Keratinocyte (primary cell): ENCODE measurements at regions not wholly inside any gene's neighbourhood (a gene's known extent, or its start where the extent isn't known, plus 50 kb on each side); places are given as distances from the start of the nearest gene placed in this dataset.

Experiments
- DNase-seq: peaks from one replicate; pipeline ENCODE4 v3.0.0-alpha.2; 2011; ENCODE audit warnings: low read depth, missing footprints, low spot score
- FAIRE-seq: peaks from 2 replicates; lab custom pipeline; 2011; peaks lifted over from hg19 to GRCh38; lab: Jason Lieb, UNC
- H2AFZ ChIP-seq: 2 replicates; pipeline ENCODE4 v1.6.0; 2012; ENCODE audit warnings: low read length, control low read depth, inconsistent platforms; ENCODE audit not compliant: control insufficient read depth
- H3K27ac ChIP-seq: 2 replicates; pipeline ENCODE4 v1.5.1; 2011; ENCODE audit warnings: low read length; ENCODE audit not compliant: control insufficient read depth, insufficient read depth
- H3K27me3 ChIP-seq: 3 replicates; pipeline ENCODE4 v1.6.0; 2011; ENCODE audit warnings: low read length; ENCODE audit not compliant: control insufficient read depth, insufficient read depth; ENCODE audit errors: extremely low read depth
- H3K36me3 ChIP-seq, 2 experiments: 2 replicates in 1 of 2; 3 replicates in 1 of 2; pipeline ENCODE4 v1.5.1; 2011; ENCODE audit warnings: low read length in 2 of 2, mild to moderate bottlenecking in 1 of 2; ENCODE audit not compliant: control insufficient read depth in 2 of 2, insufficient read depth in 2 of 2; ENCODE audit errors: extremely low read depth in 1 of 2
- H3K4me1 ChIP-seq: 3 replicates; pipeline ENCODE4 v1.5.1; 2011; ENCODE audit warnings: low read length; ENCODE audit not compliant: control insufficient read depth, insufficient read depth; ENCODE audit errors: extremely low read depth
- H3K4me2 ChIP-seq: 3 replicates; pipeline ENCODE4 v1.6.0; 2011; ENCODE audit warnings: low read depth, low read length; ENCODE audit not compliant: control insufficient read depth, insufficient read depth; ENCODE audit errors: extremely low read depth
- H3K4me3 ChIP-seq, 3 experiments: fragments of 200-600 bp in 1 of 3; sonication (generic) in 1 of 3; 2 replicates in 2 of 3; 3 replicates in 1 of 3; pipeline ENCODE4 v1.5.1; 2011 to 2016; ENCODE audit warnings: low read length in 3 of 3, mild to moderate bottlenecking in 3 of 3, control low read depth in 2 of 3, inconsistent platforms in 1 of 3, low read depth in 1 of 3, mixed read lengths in 1 of 3, mixed run types in 1 of 3, moderate library complexity in 1 of 3; ENCODE audit not compliant: control insufficient read depth in 2 of 3, insufficient read depth in 2 of 3; ENCODE audit errors: extremely low read depth in 1 of 3
- H3K79me2 ChIP-seq: 2 replicates; pipeline ENCODE4 v1.6.0; 2012; ENCODE audit warnings: low read length; ENCODE audit not compliant: control insufficient read depth, insufficient read depth
- H3K9ac ChIP-seq: 3 replicates; pipeline ENCODE4 v1.6.0; 2011; ENCODE audit warnings: low read length; ENCODE audit not compliant: control insufficient read depth, insufficient read depth; ENCODE audit errors: extremely low read depth
- H3K9me1 ChIP-seq: 3 replicates; pipeline ENCODE4 v1.6.0; 2011; ENCODE audit warnings: low read length; ENCODE audit not compliant: control insufficient read depth, insufficient read depth; ENCODE audit errors: extremely low read depth
- H3K9me3 ChIP-seq: 2 replicates; pipeline ENCODE4 v1.5.1; 2012; ENCODE audit warnings: low read depth, low read length; ENCODE audit not compliant: control insufficient read depth
- H4K20me1 ChIP-seq: 3 replicates; pipeline ENCODE4 v1.6.0; 2011; ENCODE audit warnings: low read length; ENCODE audit not compliant: control insufficient read depth, insufficient read depth; ENCODE audit errors: extremely low read depth
- CTCF ChIP-seq, 3 experiments: IDR thresholded peaks in 1 of 3; conservative IDR thresholded peaks in 1 of 3; optimal IDR thresholded peaks in 1 of 3; 2 replicates in 2 of 3; 3 replicates in 1 of 3; pipeline versions ENCODE3 to v1.5.1; 2011; ENCODE audit warnings: low read length in 3 of 3, mild to moderate bottlenecking in 3 of 3, moderate library complexity in 2 of 3, control low read depth in 1 of 3, inconsistent platforms in 1 of 3; ENCODE audit not compliant: insufficient read depth in 2 of 3; ENCODE audit errors: extremely low read depth in 1 of 3
- EZH2 ChIP-seq: IDR thresholded peaks from one replicate; pipeline ENCODE4 v1.6.1; 2012; ENCODE audit warnings: inconsistent platforms, mild to moderate bottlenecking, low read length, moderate library complexity
- dilution Hi-C: fragments of 300-500 bp; cut with MboI; formaldehyde crosslinking; loops from one replicate; pipeline ENCODE4 v1.7.0; 2020; ENCODE audit warnings: low sequenced_read_pairs; ENCODE audit not compliant: extremely low pct_ligation_motif_present

DNA sequence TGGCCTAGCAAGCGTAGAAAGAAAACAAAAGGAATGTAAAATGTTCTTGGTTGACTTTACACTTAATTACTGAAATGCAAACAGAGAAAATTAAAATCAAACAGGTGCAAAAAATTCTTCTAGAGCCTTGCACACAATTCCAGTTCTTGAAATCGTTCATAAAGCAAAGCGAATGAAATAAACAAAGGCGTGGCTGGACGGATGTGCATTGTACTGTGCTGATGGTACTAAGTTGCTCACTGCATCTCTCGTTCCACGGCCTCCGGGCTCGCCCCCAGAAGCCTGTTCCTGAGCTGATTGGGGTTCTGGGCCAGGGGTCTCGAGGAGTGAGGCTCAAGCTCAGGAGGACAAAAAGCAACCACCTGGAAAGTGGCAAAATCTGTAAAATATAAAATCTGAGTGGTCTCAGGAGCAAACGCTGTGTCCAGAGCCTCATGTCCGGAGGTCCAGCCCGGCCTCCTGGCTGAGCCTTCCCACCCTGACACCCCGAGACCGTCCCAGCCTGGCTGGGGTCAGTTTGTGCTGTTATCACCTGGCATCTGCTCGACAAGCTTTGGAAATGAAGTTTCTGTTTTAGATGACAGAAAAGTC, 71.3 kb downstream of the TTLL2 start:
- no peak for FAIRE-seq

GRCh38 chr6:167396659-167397490, 72.0 kb downstream of the TTLL2 start:
- Histone ChIP-seq H4K20me1 (no peaks in the 10 kb centered on the region), H3K9ac (no peak overlapping the region), H3K79me2 (no peaks in the 10 kb centered on the region), H3K27ac (no peak overlapping the region), H3K4me3 (no peak overlapping the region), H2AFZ (no peak overlapping the region), H3K9me1 (no peaks in the 10 kb centered on the region), H3K9me3 (no peaks in the 10 kb centered on the region), H3K36me3 (no peaks in the 10 kb centered on the region), H3K4me1 (no peaks in the 10 kb centered on the region), H3K4me2 (no peak overlapping the region), H3K27me3 (no peaks in the 10 kb centered on the region)
- dilution Hi-C loops = no loop called here
- TF ChIP-seq CTCF (optimal IDR thresholded peaks at IDR 0.05 in 1 of 3, IDR thresholded peaks at IDR 0.05 in 1 of 3, conservative IDR thresholded peaks at IDR 0.05 in 1 of 3; ENCODE audit: extremely low read depth in 1 of 3, insufficient read depth in 2 of 3, low read length in 3 of 3) = no peak
- no peak for TF ChIP-seq EZH2
- no peak for DNase-seq
- no peak for FAIRE-seq

More for the DNA sequence above, 71.3 kb downstream of the TTLL2 start:
- dilution Hi-C loops = no loop called here
- Histone ChIP-seq H4K20me1 (no peaks in the 10 kb centered on the region), H3K9me1 (no peaks in the 10 kb centered on the region), H3K27ac (no peak overlapping the region), H3K4me2 (no peak overlapping the region), H3K4me1 (no peaks in the 10 kb centered on the region), H3K9me3 (no peaks in the 10 kb centered on the region), H3K36me3 (no peaks in the 10 kb centered on the region), H3K9ac (no peak overlapping the region), H3K27me3 (no peaks in the 10 kb centered on the region), H2AFZ (no peak overlapping the region), H3K79me2 (no peaks in the 10 kb centered on the region), H3K4me3 (no peak overlapping the region)
- no peak for DNase-seq
- TF ChIP-seq EZH2 (no peak), CTCF (optimal IDR thresholded peaks at IDR 0.05 in 1 of 3, IDR thresholded peaks at IDR 0.05 in 1 of 3, conservative IDR thresholded peaks at IDR 0.05 in 1 of 3; ENCODE audit: extremely low read depth in 1 of 3, insufficient read depth in 2 of 3, low read length in 3 of 3) (no peak)
